OCI-LY3 (cell line): ENCODE measurements at regions not wholly inside any gene's neighbourhood (a gene's known extent, or its start where the extent isn't known, plus 50 kb on each side); places are given as distances from the start of the nearest gene placed in this dataset.

Experiments
- H2AFZ ChIP-seq: fragments of 200-600, 300-600 bp; shearing (Covaris generic); 2 replicates; pipeline ENCODE4 v1.6.0; 2014; ENCODE audit warnings: antibody characterized with exemption, low read depth, low read length
- H3K27ac ChIP-seq: fragments of 200-600, 300-600 bp; sonication (generic); 2 replicates; pipeline ENCODE4 v1.5.1; 2014; ENCODE audit warnings: mild to moderate bottlenecking, low read length, moderate library complexity, mixed read lengths
- H3K27me3 ChIP-seq: fragments of 200-600, 300-600 bp; sonication (generic); 2 replicates; pipeline ENCODE4 v1.6.1; 2014; ENCODE audit warnings: low read depth, low read length, mixed read lengths
- H3K36me3 ChIP-seq: fragments of 200-600, 300-600 bp; sonication (generic); replicated peaks from 2 replicates; pipeline ENCODE3; 2014; ENCODE audit warnings: low read depth, low read length, mixed read lengths
- H3K4me1 ChIP-seq: fragments of 300-600, 200-600 bp; sonication (generic); 2 replicates; pipeline ENCODE4 v1.6.1; 2014; ENCODE audit warnings: low read length, mixed read lengths
- H3K4me2 ChIP-seq: fragments of 200-600, 300-600 bp; sonication (generic); 2 replicates; pipeline ENCODE4 v1.6.1; 2014; ENCODE audit warnings: low read length, mixed read lengths
- H3K4me3 ChIP-seq: fragments of 300-600, 200-600 bp; sonication (generic); 2 replicates; pipeline ENCODE4 v1.5.1; 2014; ENCODE audit warnings: antibody characterized with exemption, mild to moderate bottlenecking, low read length, moderate library complexity
- H3K79me2 ChIP-seq: fragments of 300-600, 200-600 bp; shearing (Covaris generic); 2 replicates; pipeline ENCODE4 v1.6.1; 2014; ENCODE audit warnings: mild to moderate bottlenecking, low read length, mixed read lengths
- H3K9ac ChIP-seq: fragments of 300-600, 200-600 bp; shearing (Covaris generic); 2 replicates; pipeline ENCODE4 v1.6.0; 2014; ENCODE audit warnings: mild to moderate bottlenecking, low read length, moderate library complexity
- H3K9me3 ChIP-seq: fragments of 200-600, 300-600 bp; shearing (Covaris generic); 2 replicates; pipeline ENCODE4 v1.6.1; 2014; ENCODE audit warnings: low read length, mixed read lengths; ENCODE audit not compliant: insufficient read depth
- H4K20me1 ChIP-seq: fragments of 200-600, 300-600 bp; sonication (generic); 2 replicates; pipeline ENCODE4 v1.6.1; 2016; ENCODE audit warnings: low read length, mixed read lengths; ENCODE audit not compliant: insufficient read depth
- CTCF ChIP-seq: fragments of 200-600, 300-600 bp; sonication (generic); IDR thresholded peaks from 2 replicates; pipeline ENCODE4 v1.5.1; 2014; ENCODE audit warnings: antibody characterized with exemption, low read length, low read depth
- EZH2phosphoT487 ChIP-seq: fragments of 200-600 bp; shearing (Covaris generic); IDR thresholded peaks from 2 replicates; pipeline ENCODE4 v1.6.1; 2018; ENCODE audit warnings: antibody characterized with exemption, mixed run types, low read depth

- no peak overlapping the region for H3K4me3 ChIP-seq
- H3K36me3 ChIP-seq, result no peaks in the 10 kb centered on the region
- H4K20me1 ChIP-seq, result no peaks in the 10 kb centered on the region
- H3K27me3 ChIP-seq, result no peaks in the 10 kb centered on the region
- H3K79me2 ChIP-seq, result no peaks in the 10 kb centered on the region
- H3K9ac ChIP-seq, result no peak overlapping the region
- no peaks in the 10 kb centered on the region for H3K9me3 ChIP-seq
- peaks cover 17% of the 10 kb centered on the region for H3K4me1 ChIP-seq
- no peak overlapping the region for H3K27ac ChIP-seq
- H2AFZ ChIP-seq, result no peak overlapping the region
- H3K4me2 ChIP-seq, result no peak overlapping the region
- TF ChIP-seq EZH2phosphoT487 (no peak), CTCF (no peak)
Observed at GRCh38 chr6:138716971-138717665, 56.5 kb upstream of the CCDC28A start.

- H3K9ac ChIP-seq, result no peak overlapping the region
- peak overlapping the region; percentile 21; the same call in 1 of the 2 replicates for H3K4me2 ChIP-seq
- no peak for TF ChIP-seq EZH2phosphoT487
- TF ChIP-seq CTCF, result no peak
Observed at GRCh38 chr6:138719011-138719635, 54.4 kb upstream of the CCDC28A start.

GRCh38 chr6:138719744-138720143 lies 53.8 kb upstream of the CCDC28A start:
- H3K27me3 ChIP-seq, result no peaks in the 10 kb centered on the region
- no peak for TF ChIP-seq CTCF
- TF ChIP-seq EZH2phosphoT487, result no peak
- H3K9me3 ChIP-seq, result no peaks in the 10 kb centered on the region
- no peak overlapping the region for H3K4me2 ChIP-seq
- H4K20me1 ChIP-seq, result no peaks in the 10 kb centered on the region
- H3K9ac ChIP-seq, result no peak overlapping the region
- peaks cover 29% of the 10 kb centered on the region for H3K4me1 ChIP-seq
- no peak overlapping the region for H3K4me3 ChIP-seq
- no peak overlapping the region for H3K27ac ChIP-seq
- no peak overlapping the region for H2AFZ ChIP-seq
- no peaks in the 10 kb centered on the region for H3K36me3 ChIP-seq
- no peaks in the 10 kb centered on the region for H3K79me2 ChIP-seq

More at GRCh38 chr6:138719011-138719635, 54.4 kb upstream of the CCDC28A start:
- H2AFZ ChIP-seq, result no peak overlapping the region
- H3K79me2 ChIP-seq, result no peaks in the 10 kb centered on the region
- H3K9me3 ChIP-seq, result no peaks in the 10 kb centered on the region
- H3K27me3 ChIP-seq, result no peaks in the 10 kb centered on the region
- H3K27ac ChIP-seq, result no peak overlapping the region
- no peak overlapping the region for H3K4me3 ChIP-seq
- H4K20me1 ChIP-seq, result no peaks in the 10 kb centered on the region
- H3K4me1 ChIP-seq, result peaks cover 29% of the 10 kb centered on the region
- no peaks in the 10 kb centered on the region for H3K36me3 ChIP-seq

- TF ChIP-seq CTCF, result no peak
- no peak for TF ChIP-seq EZH2phosphoT487
- no peaks in the 10 kb centered on the region for H4K20me1 ChIP-seq
- H3K27me3 ChIP-seq, result no peaks in the 10 kb centered on the region
- peaks cover 29% of the 10 kb centered on the region for H3K4me1 ChIP-seq
- no peaks in the 10 kb centered on the region for H3K9me3 ChIP-seq
- H2AFZ ChIP-seq, result no peak overlapping the region
- no peaks in the 10 kb centered on the region for H3K36me3 ChIP-seq
- peak overlapping the region; percentile 39 for H3K4me2 ChIP-seq
- no peak overlapping the region for H3K4me3 ChIP-seq
- H3K9ac ChIP-seq, result no peak overlapping the region
- no peak overlapping the region for H3K27ac ChIP-seq
- H3K79me2 ChIP-seq, result no peaks in the 10 kb centered on the region
Observed at GRCh38 chr6:138722425-138723371, 50.9 kb upstream of the CCDC28A start.
